ENCODE measurements at regions not wholly inside any gene's neighbourhood (a gene's known extent, or its start where the extent isn't known, plus 50 kb on each side); places are given as distances from the start of the nearest gene placed in this dataset.

- no peak overlapping the region for H3K27ac ChIP-seq (ENCODE audit: low read depth, low read length, poor library complexity, severe bottlenecking)
- no peaks in the 10 kb centered on the region for H3F3A ChIP-seq (ENCODE audit: insufficient read depth, low read length)
- H3K9me2 ChIP-seq (ENCODE audit: low read depth, low read length): no peaks in the 10 kb centered on the region
- no peaks in the 10 kb centered on the region for H3K27me3 ChIP-seq (ENCODE audit: insufficient read depth, low read length)
- H3K36me3 ChIP-seq (ENCODE audit: insufficient read depth, low read length): no peaks in the 10 kb centered on the region
- no peaks in the 10 kb centered on the region for H4K20me1 ChIP-seq (ENCODE audit: insufficient read depth, low read length)
- no peak overlapping the region for H3K4me2 ChIP-seq (ENCODE audit: low read length)
- H3K4me3 ChIP-seq (ENCODE audit: low read depth, low read length, poor library complexity, severe bottlenecking): no peak overlapping the region
- H3K79me2 ChIP-seq (ENCODE audit: insufficient read depth, low read length): no peaks in the 10 kb centered on the region
- no peak overlapping the region for H3K9ac ChIP-seq (ENCODE audit: low read length)
- TF ChIP-seq EZH2 (IDR thresholded peaks at IDR 0.05; ENCODE audit: borderline replicate concordance, low read length) (no peak), CTCF (IDR thresholded peaks at IDR 0.05; ENCODE audit: low read length) (no peak)
- no peak overlapping the region for H2AFZ ChIP-seq (ENCODE audit: low read length)
- no peaks in the 10 kb centered on the region for H3K9me3 ChIP-seq (ENCODE audit: low read length)
- no peaks in the 10 kb centered on the region for H3K4me1 ChIP-seq (ENCODE audit: insufficient read depth, low read length, severe bottlenecking)
Observed at GRCh38 chr7:132639983-132640382, 63.7 kb upstream of the PLXNA4 start.

GRCh38 chr7:132638000-132638399 is 61.7 kb upstream of the PLXNA4 start:
- no peak overlapping the region for H2AFZ ChIP-seq (ENCODE audit: low read length)
- TF ChIP-seq EZH2 (IDR thresholded peaks at IDR 0.05; ENCODE audit: borderline replicate concordance, low read length): no peak
- TF ChIP-seq CTCF (IDR thresholded peaks at IDR 0.05; ENCODE audit: low read length): no peak
- no peaks in the 10 kb centered on the region for H3F3A ChIP-seq (ENCODE audit: insufficient read depth, low read length)
- no peaks in the 10 kb centered on the region for H3K4me1 ChIP-seq (ENCODE audit: insufficient read depth, low read length, severe bottlenecking)
- H3K27me3 ChIP-seq (ENCODE audit: insufficient read depth, low read length): no peaks in the 10 kb centered on the region
- H3K27ac ChIP-seq (ENCODE audit: low read depth, low read length, poor library complexity, severe bottlenecking): no peak overlapping the region
- no peak overlapping the region for H3K4me2 ChIP-seq (ENCODE audit: low read length)
- no peaks in the 10 kb centered on the region for H3K9me3 ChIP-seq (ENCODE audit: low read length)
- no peak overlapping the region for H3K9ac ChIP-seq (ENCODE audit: low read length)
- no peak overlapping the region for H3K4me3 ChIP-seq (ENCODE audit: low read depth, low read length, poor library complexity, severe bottlenecking)
- H3K9me2 ChIP-seq (ENCODE audit: low read depth, low read length): no peaks in the 10 kb centered on the region
- no peaks in the 10 kb centered on the region for H3K79me2 ChIP-seq (ENCODE audit: insufficient read depth, low read length)
- H4K20me1 ChIP-seq (ENCODE audit: insufficient read depth, low read length): no peaks in the 10 kb centered on the region
- H3K36me3 ChIP-seq (ENCODE audit: insufficient read depth, low read length): no peaks in the 10 kb centered on the region

- no peak for TF ChIP-seq CTCF (IDR thresholded peaks at IDR 0.05; ENCODE audit: low read length)
- no peak for TF ChIP-seq EZH2 (IDR thresholded peaks at IDR 0.05; ENCODE audit: borderline replicate concordance, low read length)
- H3K9ac ChIP-seq (ENCODE audit: low read length): no peak overlapping the region
- H3K9me3 ChIP-seq (ENCODE audit: low read length): no peaks in the 10 kb centered on the region
- no peaks in the 10 kb centered on the region for H3K36me3 ChIP-seq (ENCODE audit: insufficient read depth, low read length)
- no peaks in the 10 kb centered on the region for H3K79me2 ChIP-seq (ENCODE audit: insufficient read depth, low read length)
- H3K27me3 ChIP-seq (ENCODE audit: insufficient read depth, low read length): no peaks in the 10 kb centered on the region
- no peak overlapping the region for H2AFZ ChIP-seq (ENCODE audit: low read length)
- no peaks in the 10 kb centered on the region for H3K9me2 ChIP-seq (ENCODE audit: low read depth, low read length)
- H4K20me1 ChIP-seq (ENCODE audit: insufficient read depth, low read length): no peaks in the 10 kb centered on the region
- no peak overlapping the region for H3K4me3 ChIP-seq (ENCODE audit: low read depth, low read length, poor library complexity, severe bottlenecking)
- no peaks in the 10 kb centered on the region for H3K4me1 ChIP-seq (ENCODE audit: insufficient read depth, low read length, severe bottlenecking)
- H3K4me2 ChIP-seq (ENCODE audit: low read length): no peak overlapping the region
- no peak overlapping the region for H3K27ac ChIP-seq (ENCODE audit: low read depth, low read length, poor library complexity, severe bottlenecking)
- H3F3A ChIP-seq (ENCODE audit: insufficient read depth, low read length): no peaks in the 10 kb centered on the region
Observed at GRCh38 chr7:132636581-132636980, 60.3 kb upstream of the PLXNA4 start.

Measured in OCI-LY1 (cell line).